ENCODE measurements at regions not wholly inside any gene's neighbourhood (a gene's known extent, or its start where the extent isn't known, plus 50 kb on each side); places are given as distances from the start of the nearest gene placed in this dataset.

DNA sequence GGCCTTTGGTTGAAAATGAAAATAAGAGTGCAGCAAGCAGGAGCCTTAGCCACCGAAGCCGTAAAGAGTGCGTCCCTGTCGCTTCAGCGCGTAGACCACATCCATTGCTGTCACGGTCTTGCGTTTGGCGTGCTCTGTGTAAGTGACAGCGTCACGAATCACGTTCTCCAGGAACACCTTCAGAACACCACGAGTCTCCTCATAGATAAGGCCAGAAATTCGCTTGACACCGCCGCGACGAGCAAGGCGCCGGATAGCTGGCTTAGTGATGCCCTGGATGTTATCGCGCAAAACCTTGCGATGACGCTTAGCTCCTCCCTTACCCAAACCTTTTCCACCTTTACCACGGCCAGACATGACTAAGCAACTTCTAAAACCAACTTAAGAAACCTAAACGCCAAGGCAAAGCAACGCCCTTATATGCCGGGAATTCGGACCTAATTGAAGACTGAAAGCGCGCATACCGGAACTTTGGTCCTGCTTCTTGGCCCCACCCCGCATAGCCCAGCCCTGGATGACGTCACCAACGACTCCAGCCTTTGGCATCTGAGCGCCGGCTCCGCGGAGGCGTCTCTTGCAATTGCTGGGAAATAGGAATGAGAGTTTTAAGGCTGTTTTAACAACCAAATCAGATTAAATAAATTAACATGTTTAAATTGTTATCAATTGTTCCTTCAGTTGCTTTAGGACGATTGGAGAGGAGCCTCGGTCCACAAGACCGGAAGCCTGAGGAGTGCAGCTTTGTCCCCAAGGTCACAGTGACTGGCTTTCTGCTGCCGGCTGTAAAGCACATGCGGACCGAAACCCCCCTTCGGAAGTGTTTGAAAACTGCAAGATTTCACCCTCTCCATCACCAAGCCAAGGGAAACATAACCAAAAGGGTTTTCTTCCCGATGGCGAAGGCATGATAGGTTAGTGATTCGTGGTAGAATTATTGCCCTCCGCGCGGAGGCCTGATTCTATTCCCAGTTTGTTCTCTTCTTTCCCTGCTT lies 79.6 kb upstream of the BTN3A2 start:
- POLR2A ChIA-PET, result interaction anchor here (0.7 to 5.7 kb wide), 26 partner anchors 13 to 1609 kb away, joined by 3 to 132 read pairs (median 4); partner anchors contain the start of gene HMGN4
- TF ChIP-seq TEAD4 (IDR thresholded peaks at IDR 0.05; ENCODE audit: borderline replicate concordance, insufficient read depth) (peak; percentile 94), TCF12 (IDR thresholded peaks at IDR 0.05) (peak; percentile 79), RFX5 (IDR thresholded peaks at IDR 0.05; ENCODE audit: low read length) (no peak), JUND (IDR thresholded peaks at IDR 0.05) (peak; percentile 82), NRF1 (IDR thresholded peaks at IDR 0.05; ENCODE audit: low read depth, low read length) (no peak), MEF2A (IDR thresholded peaks at IDR 0.05; ENCODE audit: borderline replicate concordance, low read depth) (0 out of 2 replicates have a peak, but pooled peaks have one; percentile 38), ELF1 (IDR thresholded peaks at IDR 0.05) (peak; percentile 91), RAD21 (IDR thresholded peaks at IDR 0.05; ENCODE audit: low read length) (0 out of 2 replicates have a peak, but pooled peaks have one; percentile 4), FOXJ3 (CRISPR knock-in tag; IDR thresholded peaks at IDR 0.05) (no peak), TAF1 (IDR thresholded peaks at IDR 0.05; ENCODE audit: borderline replicate concordance, low read depth, low read length) (peak; percentile 97), FOXM1 (IDR thresholded peaks at IDR 0.05; ENCODE audit: low read depth) (peak; percentile 83; the same call in 1 of the 2 replicates), CHD2 (IDR thresholded peaks at IDR 0.05; ENCODE audit: low read length, partially characterized antibody) (peak; percentile 98), RCOR1 (IDR thresholded peaks at IDR 0.05; ENCODE audit: low read length) (peak; percentile 77; the same call in 1 of the 2 replicates), SMC3 (IDR thresholded peaks at IDR 0.05; ENCODE audit: low read depth, low read length) (no peak), SIN3A (IDR thresholded peaks at IDR 0.05; ENCODE audit: borderline replicate concordance, low read depth, low read length) (peak; percentile 99; the same call in 1 of the 2 replicates), YY1 (IDR thresholded peaks at IDR 0.05; ENCODE audit: low read depth) (peak; percentile 42; the same call in 1 of the 2 replicates), MXI1 (IDR thresholded peaks at IDR 0.05; ENCODE audit: low read depth, low read length) (peak; percentile 84), POLR2AphosphoS5 (IDR thresholded peaks at IDR 0.05; ENCODE audit: low read depth, low read length) (peak; percentile 100)
- TF ChIP-seq, protein P1, sequence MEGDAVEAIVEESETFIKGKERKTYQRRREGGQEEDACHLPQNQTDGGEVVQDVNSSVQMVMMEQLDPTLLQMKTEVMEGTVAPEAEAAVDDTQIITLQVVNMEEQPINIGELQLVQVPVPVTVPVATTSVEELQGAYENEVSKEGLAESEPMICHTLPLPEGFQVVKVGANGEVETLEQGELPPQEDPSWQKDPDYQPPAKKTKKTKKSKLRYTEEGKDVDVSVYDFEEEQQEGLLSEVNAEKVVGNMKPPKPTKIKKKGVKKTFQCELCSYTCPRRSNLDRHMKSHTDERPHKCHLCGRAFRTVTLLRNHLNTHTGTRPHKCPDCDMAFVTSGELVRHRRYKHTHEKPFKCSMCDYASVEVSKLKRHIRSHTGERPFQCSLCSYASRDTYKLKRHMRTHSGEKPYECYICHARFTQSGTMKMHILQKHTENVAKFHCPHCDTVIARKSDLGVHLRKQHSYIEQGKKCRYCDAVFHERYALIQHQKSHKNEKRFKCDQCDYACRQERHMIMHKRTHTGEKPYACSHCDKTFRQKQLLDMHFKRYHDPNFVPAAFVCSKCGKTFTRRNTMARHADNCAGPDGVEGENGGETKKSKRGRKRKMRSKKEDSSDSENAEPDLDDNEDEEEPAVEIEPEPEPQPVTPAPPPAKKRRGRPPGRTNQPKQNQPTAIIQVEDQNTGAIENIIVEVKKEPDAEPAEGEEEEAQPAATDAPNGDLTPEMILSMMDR (IDR thresholded peaks at IDR 0.05), result no peak
- TF ChIP-seq, protein P2, sequence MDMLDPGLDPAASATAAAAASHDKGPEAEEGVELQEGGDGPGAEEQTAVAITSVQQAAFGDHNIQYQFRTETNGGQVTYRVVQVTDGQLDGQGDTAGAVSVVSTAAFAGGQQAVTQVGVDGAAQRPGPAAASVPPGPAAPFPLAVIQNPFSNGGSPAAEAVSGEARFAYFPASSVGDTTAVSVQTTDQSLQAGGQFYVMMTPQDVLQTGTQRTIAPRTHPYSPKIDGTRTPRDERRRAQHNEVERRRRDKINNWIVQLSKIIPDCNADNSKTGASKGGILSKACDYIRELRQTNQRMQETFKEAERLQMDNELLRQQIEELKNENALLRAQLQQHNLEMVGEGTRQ (IDR thresholded peaks at IDR 0.05; ENCODE audit: borderline replicate concordance, low read depth, low read length), result no peak
- TF ChIP-seq, protein P3, sequence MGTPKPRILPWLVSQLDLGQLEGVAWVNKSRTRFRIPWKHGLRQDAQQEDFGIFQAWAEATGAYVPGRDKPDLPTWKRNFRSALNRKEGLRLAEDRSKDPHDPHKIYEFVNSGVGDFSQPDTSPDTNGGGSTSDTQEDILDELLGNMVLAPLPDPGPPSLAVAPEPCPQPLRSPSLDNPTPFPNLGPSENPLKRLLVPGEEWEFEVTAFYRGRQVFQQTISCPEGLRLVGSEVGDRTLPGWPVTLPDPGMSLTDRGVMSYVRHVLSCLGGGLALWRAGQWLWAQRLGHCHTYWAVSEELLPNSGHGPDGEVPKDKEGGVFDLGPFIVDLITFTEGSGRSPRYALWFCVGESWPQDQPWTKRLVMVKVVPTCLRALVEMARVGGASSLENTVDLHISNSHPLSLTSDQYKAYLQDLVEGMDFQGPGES (IDR thresholded peaks at IDR 0.05; ENCODE audit: low read depth, low read length), result peak; percentile 61
- TF ChIP-seq, protein P4, sequence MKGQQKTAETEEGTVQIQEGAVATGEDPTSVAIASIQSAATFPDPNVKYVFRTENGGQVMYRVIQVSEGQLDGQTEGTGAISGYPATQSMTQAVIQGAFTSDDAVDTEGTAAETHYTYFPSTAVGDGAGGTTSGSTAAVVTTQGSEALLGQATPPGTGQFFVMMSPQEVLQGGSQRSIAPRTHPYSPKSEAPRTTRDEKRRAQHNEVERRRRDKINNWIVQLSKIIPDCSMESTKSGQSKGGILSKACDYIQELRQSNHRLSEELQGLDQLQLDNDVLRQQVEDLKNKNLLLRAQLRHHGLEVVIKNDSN (IDR thresholded peaks at IDR 0.05; ENCODE audit: borderline replicate concordance, low read depth), result no peak
- TF ChIP-seq, protein P5, sequence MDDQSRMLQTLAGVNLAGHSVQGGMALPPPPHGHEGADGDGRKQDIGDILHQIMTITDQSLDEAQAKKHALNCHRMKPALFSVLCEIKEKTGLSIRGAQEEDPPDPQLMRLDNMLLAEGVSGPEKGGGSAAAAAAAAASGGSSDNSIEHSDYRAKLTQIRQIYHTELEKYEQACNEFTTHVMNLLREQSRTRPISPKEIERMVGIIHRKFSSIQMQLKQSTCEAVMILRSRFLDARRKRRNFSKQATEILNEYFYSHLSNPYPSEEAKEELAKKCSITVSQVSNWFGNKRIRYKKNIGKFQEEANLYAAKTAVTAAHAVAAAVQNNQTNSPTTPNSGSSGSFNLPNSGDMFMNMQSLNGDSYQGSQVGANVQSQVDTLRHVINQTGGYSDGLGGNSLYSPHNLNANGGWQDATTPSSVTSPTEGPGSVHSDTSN (IDR thresholded peaks at IDR 0.05), result peak; percentile 69; the same call in 1 of the 2 replicates
- TF ChIP-seq, protein P6, sequence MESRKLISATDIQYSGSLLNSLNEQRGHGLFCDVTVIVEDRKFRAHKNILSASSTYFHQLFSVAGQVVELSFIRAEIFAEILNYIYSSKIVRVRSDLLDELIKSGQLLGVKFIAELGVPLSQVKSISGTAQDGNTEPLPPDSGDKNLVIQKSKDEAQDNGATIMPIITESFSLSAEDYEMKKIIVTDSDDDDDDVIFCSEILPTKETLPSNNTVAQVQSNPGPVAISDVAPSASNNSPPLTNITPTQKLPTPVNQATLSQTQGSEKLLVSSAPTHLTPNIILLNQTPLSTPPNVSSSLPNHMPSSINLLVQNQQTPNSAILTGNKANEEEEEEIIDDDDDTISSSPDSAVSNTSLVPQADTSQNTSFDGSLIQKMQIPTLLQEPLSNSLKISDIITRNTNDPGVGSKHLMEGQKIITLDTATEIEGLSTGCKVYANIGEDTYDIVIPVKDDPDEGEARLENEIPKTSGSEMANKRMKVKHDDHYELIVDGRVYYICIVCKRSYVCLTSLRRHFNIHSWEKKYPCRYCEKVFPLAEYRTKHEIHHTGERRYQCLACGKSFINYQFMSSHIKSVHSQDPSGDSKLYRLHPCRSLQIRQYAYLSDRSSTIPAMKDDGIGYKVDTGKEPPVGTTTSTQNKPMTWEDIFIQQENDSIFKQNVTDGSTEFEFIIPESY (IDR thresholded peaks at IDR 0.05; ENCODE audit: borderline replicate concordance, low read depth), result peak; percentile 97

More for the DNA sequence above, 79.6 kb upstream of the BTN3A2 start:
- Histone ChIP-seq H3K9me3 (0 out of 2 replicates have a peak, but pooled peaks cover 6% of the 10 kb centered on the region), H3F3A (replicated peaks; ENCODE audit: insufficient read depth) (peaks cover 37% of the 10 kb centered on the region), H3K27ac (ENCODE audit: low read depth in 2 of 2, low read length in 1 of 2) (peak overlapping the region; percentile 95 to 98), H3K4me2 (peak overlapping the region; percentile 85), H4K20me1 (ENCODE audit: insufficient read depth) (no peaks in the 10 kb centered on the region), H3K4me1 (ENCODE audit: control insufficient read depth in 1 of 2, insufficient read depth in 2 of 2, low read depth in 1 of 2, low read length in 1 of 2) (no peaks in the 10 kb centered on the region; a peak in 2 of 4 replicates), H2AFZ (ENCODE audit: low read depth) (peak overlapping the region; percentile 60), H3K9ac (peak overlapping the region; percentile 95), H3K27me3 (ENCODE audit: insufficient read depth) (no peaks in the 10 kb centered on the region), H3K9me2 (no peaks in the 10 kb centered on the region), H3K79me2 (ENCODE audit: insufficient read depth) (peaks cover 3% of the 10 kb centered on the region; the same call in 1 of the 2 replicates), H3K36me3 (replicated peaks in 1 of 2; ENCODE audit: control insufficient read depth in 1 of 2, insufficient read depth in 2 of 2, low read length in 1 of 2) (peaks cover 3 to 7% of the 10 kb centered on the region in 2 experiments), H3K4me3 (ENCODE audit: low read depth in 2 of 2, low read length in 1 of 2) (peak overlapping the region; percentile 78 to 89)
- CTCF ChIA-PET, result interaction anchor here (0.7 to 3.0 kb wide), 3 partner anchors 37 to 322 kb away, joined by 3 to 8 read pairs (median 3); a partner anchor contains a TSS
- peak; percentile 80 for DNase-seq
- 1% methylated on average over 49 of the region's 53 CpGs for WGBS (ENCODE audit: low lambda C conversion rate)

Data from SK-N-SH (cell line).